OCI-LY1 (cell line): ENCODE measurements at regions not wholly inside any gene's neighbourhood (a gene's known extent, or its start where the extent isn't known, plus 50 kb on each side); places are given as distances from the start of the nearest gene placed in this dataset.
"Not testable (repeated sequence)": the region's sequence is repeated elsewhere in the genome, so short reads cannot be mapped to it uniquely, and the experiment has no call there.

Experiments
- H2AFZ ChIP-seq: fragments of 200-600 bp; sonication (generic), shearing (Covaris generic); 2 replicates; pipeline ENCODE4 v1.6.0; 2014; ENCODE audit warnings: antibody characterized with exemption, mild to moderate bottlenecking, low read length
- H3F3A ChIP-seq: fragments of 200-600 bp; sonication (generic), shearing (Covaris generic); 2 replicates; pipeline ENCODE4 v1.6.0; 2014; ENCODE audit warnings: mild to moderate bottlenecking, antibody characterized with exemption, low read length, moderate library complexity; ENCODE audit not compliant: insufficient read depth
- H3K27ac ChIP-seq: fragments of 200-600 bp; sonication (generic); 2 replicates; pipeline ENCODE4 v1.5.1; 2014; ENCODE audit warnings: low read length, mixed run types, mild to moderate bottlenecking, low read depth; ENCODE audit not compliant: poor library complexity, severe bottlenecking
- H3K27me3 ChIP-seq: fragments of 200-600 bp; sonication (generic); 2 replicates; pipeline ENCODE4 v1.6.0; 2014; ENCODE audit warnings: antibody characterized with exemption, mild to moderate bottlenecking, low read length, moderate library complexity; ENCODE audit not compliant: insufficient read depth
- H3K36me3 ChIP-seq: fragments of 200-600 bp; sonication (generic); 2 replicates; pipeline ENCODE4 v1.6.1; 2014; ENCODE audit warnings: mild to moderate bottlenecking, antibody characterized with exemption, low read length, moderate library complexity, mixed read lengths; ENCODE audit not compliant: insufficient read depth
- H3K4me1 ChIP-seq: fragments of 200-600 bp; sonication (generic); 2 replicates; pipeline ENCODE4 v1.5.1; 2014; ENCODE audit warnings: mild to moderate bottlenecking, low read length, moderate library complexity; ENCODE audit not compliant: insufficient read depth, severe bottlenecking
- H3K4me2 ChIP-seq: fragments of 200-600 bp; sonication (generic), shearing (Covaris generic); 2 replicates; pipeline ENCODE4 v1.6.1; 2014; ENCODE audit warnings: low read length
- H3K4me3 ChIP-seq: fragments of 200-600 bp; sonication (generic); 2 replicates; pipeline ENCODE4 v1.5.1; 2014; ENCODE audit warnings: low read length, low read depth, mild to moderate bottlenecking, mixed read lengths; ENCODE audit not compliant: poor library complexity, severe bottlenecking
- H3K79me2 ChIP-seq: fragments of 200-600 bp; shearing (Covaris generic); 2 replicates; pipeline ENCODE4 v1.6.1; 2016; ENCODE audit warnings: mixed run types, low read length, mixed read lengths; ENCODE audit not compliant: insufficient read depth
- H3K9ac ChIP-seq: fragments of 200-600 bp; sonication (generic), shearing (Covaris generic); 2 replicates; pipeline ENCODE4 v1.6.1; 2014; ENCODE audit warnings: mild to moderate bottlenecking, low read length, mixed read lengths
- H3K9me2 ChIP-seq: fragments of 200-600 bp; sonication (generic), shearing (Covaris generic); 2 replicates; pipeline ENCODE4 v1.6.1; 2014; ENCODE audit warnings: low read depth, mild to moderate bottlenecking, low read length, mixed read lengths
- H3K9me3 ChIP-seq: fragments of 200-600 bp; shearing (Covaris generic); 2 replicates; pipeline ENCODE4 v1.6.1; 2014; ENCODE audit warnings: low read length, mixed read lengths
- H4K20me1 ChIP-seq: fragments of 200-600 bp; sonication (generic), shearing (Covaris generic); 2 replicates; pipeline ENCODE4 v1.6.0; 2016; ENCODE audit warnings: mild to moderate bottlenecking, low read length; ENCODE audit not compliant: insufficient read depth
- EZH2 ChIP-seq: fragments of 200-600 bp; sonication (generic), shearing (Covaris generic); IDR thresholded peaks from 2 replicates; pipeline ENCODE4 v1.8.0; 2017; ENCODE audit warnings: borderline replicate concordance, mixed run types, mild to moderate bottlenecking, antibody characterized with exemption, low read length, moderate library complexity, mixed read lengths
- TF ChIP-seq, protein P1 (sequence below): fragments of 200-600 bp; sonication (generic), shearing (Covaris generic); IDR thresholded peaks from 2 replicates; pipeline ENCODE4 v1.5.1; 2017; ENCODE audit warnings: mild to moderate bottlenecking, antibody characterized with exemption, low read length, moderate library complexity, mixed read lengths

DNA sequence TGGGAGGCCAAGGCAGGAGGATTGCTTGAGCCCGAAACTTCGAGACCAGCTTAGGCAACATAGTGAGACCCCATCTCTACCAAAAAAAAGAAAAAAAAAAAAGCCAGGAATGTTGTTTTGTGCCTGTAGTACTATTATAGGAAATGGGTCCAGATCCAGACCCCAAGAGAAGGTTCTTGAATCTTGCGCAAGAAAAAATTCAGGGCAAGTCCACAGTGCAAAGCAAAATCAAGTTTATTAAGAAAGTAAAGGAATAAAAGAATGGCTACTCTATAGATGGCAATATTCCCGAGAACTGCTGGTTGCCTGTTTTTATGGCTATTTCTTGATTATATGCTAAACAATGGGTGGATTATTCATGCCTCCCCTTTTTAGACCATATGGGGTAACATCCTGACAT is 51.2 kb upstream of the RDX start:
- Histone ChIP-seq H3K4me2 (no peak overlapping the region), H3K79me2 (no peaks in the 10 kb centered on the region), H3K4me3 (no peak overlapping the region), H3K27ac (no peak overlapping the region), H3K9ac (no peak overlapping the region), H3K4me1 (no peaks in the 10 kb centered on the region), H3F3A (no peaks in the 10 kb centered on the region), H4K20me1 (no peaks in the 10 kb centered on the region), H3K9me2 (no peaks in the 10 kb centered on the region), H2AFZ (no peak overlapping the region), H3K36me3 (no peaks in the 10 kb centered on the region), H3K27me3 (peaks cover 4% of the 10 kb centered on the region; the same call in 1 of the 2 replicates), H3K9me3 (no peaks in the 10 kb centered on the region)
- TF ChIP-seq EZH2: no peak
- TF ChIP-seq, protein P1, sequence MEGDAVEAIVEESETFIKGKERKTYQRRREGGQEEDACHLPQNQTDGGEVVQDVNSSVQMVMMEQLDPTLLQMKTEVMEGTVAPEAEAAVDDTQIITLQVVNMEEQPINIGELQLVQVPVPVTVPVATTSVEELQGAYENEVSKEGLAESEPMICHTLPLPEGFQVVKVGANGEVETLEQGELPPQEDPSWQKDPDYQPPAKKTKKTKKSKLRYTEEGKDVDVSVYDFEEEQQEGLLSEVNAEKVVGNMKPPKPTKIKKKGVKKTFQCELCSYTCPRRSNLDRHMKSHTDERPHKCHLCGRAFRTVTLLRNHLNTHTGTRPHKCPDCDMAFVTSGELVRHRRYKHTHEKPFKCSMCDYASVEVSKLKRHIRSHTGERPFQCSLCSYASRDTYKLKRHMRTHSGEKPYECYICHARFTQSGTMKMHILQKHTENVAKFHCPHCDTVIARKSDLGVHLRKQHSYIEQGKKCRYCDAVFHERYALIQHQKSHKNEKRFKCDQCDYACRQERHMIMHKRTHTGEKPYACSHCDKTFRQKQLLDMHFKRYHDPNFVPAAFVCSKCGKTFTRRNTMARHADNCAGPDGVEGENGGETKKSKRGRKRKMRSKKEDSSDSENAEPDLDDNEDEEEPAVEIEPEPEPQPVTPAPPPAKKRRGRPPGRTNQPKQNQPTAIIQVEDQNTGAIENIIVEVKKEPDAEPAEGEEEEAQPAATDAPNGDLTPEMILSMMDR: no peak

DNA sequence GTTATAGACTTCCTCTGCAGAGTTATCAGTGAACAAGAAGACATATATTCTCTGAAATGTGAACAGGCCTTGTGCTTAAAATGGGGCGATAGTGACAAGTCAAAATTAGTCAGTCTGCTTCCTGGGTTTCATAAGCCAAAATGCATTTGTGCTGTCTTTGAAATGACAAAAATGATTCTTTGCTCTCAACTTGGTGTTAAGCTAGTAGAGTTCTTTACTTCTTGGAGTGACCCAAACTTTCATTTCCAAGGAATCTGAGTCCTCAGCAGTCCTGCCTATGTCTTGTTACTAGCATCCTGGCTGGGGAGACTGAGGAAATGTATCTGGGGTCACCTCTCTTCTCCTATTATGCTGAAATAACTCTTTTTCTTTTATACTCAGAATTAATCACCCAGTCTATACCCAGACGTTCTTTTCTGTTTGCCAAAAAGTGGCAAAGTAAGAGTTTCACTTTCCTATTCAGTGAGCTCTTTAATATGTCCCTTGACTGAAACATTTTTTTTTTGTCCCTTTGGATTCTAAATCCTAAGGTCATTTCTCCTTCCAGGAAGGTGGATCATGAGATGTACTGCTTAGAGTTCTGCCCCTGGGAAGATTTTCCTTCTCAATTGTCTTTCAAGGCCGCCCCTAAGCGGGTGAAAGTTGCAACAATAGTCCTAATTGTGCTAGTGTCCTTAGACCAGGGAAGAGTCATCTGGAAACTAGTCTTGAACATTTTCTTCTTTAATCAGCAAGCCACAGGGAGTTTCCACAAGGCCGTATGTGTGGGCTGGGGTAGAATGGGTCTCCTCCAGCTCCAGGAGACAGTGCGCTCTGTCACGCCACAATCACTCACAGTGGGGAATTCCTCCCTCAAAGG is 53.0 kb upstream of the RDX start:
- no peak overlapping the region for H3K9ac ChIP-seq
- no peaks in the 10 kb centered on the region for H3K9me2 ChIP-seq
- 0 out of 2 replicates have a peak, but pooled peaks cover 4% of the 10 kb centered on the region for H3K27me3 ChIP-seq
- H3K79me2 ChIP-seq: no peaks in the 10 kb centered on the region
- no peaks in the 10 kb centered on the region for H4K20me1 ChIP-seq
- H3K4me3 ChIP-seq: no peak overlapping the region
- H3K4me1 ChIP-seq: no peaks in the 10 kb centered on the region
- H3K27ac ChIP-seq: no peak overlapping the region
- no peak overlapping the region for H2AFZ ChIP-seq
- H3K4me2 ChIP-seq: no peak overlapping the region
- H3K9me3 ChIP-seq: no peaks in the 10 kb centered on the region
- H3F3A ChIP-seq: no peaks in the 10 kb centered on the region
- H3K36me3 ChIP-seq: no peaks in the 10 kb centered on the region
- TF ChIP-seq, protein P1: no peak
- no peak for TF ChIP-seq EZH2

DNA sequence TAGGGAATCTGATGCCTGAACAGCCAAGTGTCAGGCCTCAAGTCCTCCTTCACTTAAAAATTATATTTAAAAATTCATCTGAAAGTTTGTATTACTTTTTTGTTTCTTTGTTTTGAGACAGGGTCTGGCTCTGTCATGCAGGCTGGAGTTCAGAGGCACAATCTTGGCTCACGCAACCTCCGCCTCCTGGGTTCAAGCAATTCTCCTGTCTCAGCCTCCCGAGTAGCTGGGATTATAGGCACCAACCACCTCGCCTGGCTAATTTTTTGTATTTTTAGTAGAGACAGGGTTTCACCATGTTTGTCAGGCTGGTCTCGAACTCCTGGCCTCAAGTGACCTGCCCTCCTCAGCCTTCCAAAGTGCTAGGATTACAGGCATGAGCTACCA is 53.6 kb upstream of the RDX start:
- not testable (repeated sequence) for H3K9ac ChIP-seq, H3K4me1 ChIP-seq, H3K79me2 ChIP-seq, H3K9me3 ChIP-seq, H3K27ac ChIP-seq, H2AFZ ChIP-seq, H4K20me1 ChIP-seq, H3K4me2 ChIP-seq, H3K4me3 ChIP-seq, H3K36me3 ChIP-seq, H3K27me3 ChIP-seq, H3K9me2 ChIP-seq, H3F3A ChIP-seq
